ENCODE measurements at regions not wholly inside any gene's neighbourhood (a gene's known extent, or its start where the extent isn't known, plus 50 kb on each side); places are given as distances from the start of the nearest gene placed in this dataset.

DNA sequence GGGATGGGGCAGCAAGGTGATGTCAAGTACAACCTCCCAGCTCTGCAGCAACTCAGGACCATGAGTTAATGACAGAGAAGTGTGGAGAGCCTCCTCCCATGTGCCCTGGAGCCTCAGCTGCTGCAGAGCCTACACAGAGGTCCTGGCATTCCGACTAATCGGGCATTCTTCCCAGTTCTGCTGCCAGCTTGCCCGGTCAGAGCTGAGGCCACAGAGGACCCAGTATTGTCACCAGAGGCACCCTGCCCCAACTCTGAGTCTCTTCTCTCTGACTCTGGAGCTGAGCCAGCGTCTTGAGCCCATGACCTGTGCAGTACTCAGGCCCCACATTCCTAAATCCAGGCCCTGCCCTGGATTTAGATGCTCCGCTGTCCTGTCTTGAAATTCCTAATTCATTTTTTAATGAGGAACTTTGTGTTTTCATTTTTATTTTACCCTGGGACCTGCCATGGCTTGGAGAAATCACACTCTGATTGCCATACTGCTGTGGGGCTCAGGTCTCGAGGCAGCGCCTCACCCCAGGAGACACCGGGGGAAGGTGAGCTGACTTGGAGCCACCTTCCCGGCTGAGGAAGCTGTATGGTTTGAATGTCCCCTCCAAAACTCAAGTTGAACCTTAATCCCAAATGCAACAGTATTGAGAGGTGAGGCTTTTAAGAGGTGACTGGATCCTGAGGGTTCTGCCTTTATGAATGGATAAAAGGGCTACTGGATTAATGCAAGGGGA, 144.9 kb upstream of the ZNF507 start:
- DNase-seq: no peak
- no peak overlapping the region for H3K4me3 ChIP-seq
- H3K36me3 ChIP-seq: no peaks in the 10 kb centered on the region
- no peak for TF ChIP-seq POLR2A (IDR thresholded peaks at IDR 0.05)
- TF ChIP-seq, protein P1, sequence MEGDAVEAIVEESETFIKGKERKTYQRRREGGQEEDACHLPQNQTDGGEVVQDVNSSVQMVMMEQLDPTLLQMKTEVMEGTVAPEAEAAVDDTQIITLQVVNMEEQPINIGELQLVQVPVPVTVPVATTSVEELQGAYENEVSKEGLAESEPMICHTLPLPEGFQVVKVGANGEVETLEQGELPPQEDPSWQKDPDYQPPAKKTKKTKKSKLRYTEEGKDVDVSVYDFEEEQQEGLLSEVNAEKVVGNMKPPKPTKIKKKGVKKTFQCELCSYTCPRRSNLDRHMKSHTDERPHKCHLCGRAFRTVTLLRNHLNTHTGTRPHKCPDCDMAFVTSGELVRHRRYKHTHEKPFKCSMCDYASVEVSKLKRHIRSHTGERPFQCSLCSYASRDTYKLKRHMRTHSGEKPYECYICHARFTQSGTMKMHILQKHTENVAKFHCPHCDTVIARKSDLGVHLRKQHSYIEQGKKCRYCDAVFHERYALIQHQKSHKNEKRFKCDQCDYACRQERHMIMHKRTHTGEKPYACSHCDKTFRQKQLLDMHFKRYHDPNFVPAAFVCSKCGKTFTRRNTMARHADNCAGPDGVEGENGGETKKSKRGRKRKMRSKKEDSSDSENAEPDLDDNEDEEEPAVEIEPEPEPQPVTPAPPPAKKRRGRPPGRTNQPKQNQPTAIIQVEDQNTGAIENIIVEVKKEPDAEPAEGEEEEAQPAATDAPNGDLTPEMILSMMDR (IDR thresholded peaks at IDR 0.05): no peak
- no peaks in the 10 kb centered on the region for H3K9me3 ChIP-seq
- intact Hi-C loops (cut with DNase I): no loop called here
- no peak overlapping the region for H3K27ac ChIP-seq
- H3K27me3 ChIP-seq: peaks cover 0 to 10% (median 0%) of the 10 kb centered on the region in 4 donors
- WGBS, 2 donors: 54 to 75% methylated on average over 2 to 6 of the region's 9 CpGs
- H3K4me1 ChIP-seq: no peaks in the 10 kb centered on the region

DNA sequence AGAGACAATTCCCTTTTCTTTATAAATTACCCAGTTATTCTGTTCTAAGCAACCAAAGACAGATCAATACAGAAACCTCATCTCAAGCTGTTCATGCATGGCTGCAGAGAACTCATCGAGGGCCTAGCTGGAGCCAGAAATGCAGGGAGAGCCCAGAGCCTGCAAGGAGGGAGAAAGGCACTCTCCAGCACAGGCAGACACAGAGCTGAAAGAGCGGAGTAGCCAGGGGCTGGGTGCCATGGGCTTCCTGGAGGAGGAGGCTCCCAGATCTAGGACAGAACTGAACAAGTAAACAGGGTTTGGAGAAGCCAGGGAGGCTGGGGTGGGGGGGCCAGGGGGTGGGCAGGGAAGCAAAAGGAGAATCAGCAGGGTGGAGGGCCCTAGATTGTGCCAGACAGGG, 144.2 kb upstream of the ZNF507 start:
- no peaks in the 10 kb centered on the region for H3K9me3 ChIP-seq
- intact Hi-C loops (cut with DNase I): no loop called here
- H3K27ac ChIP-seq: no peak overlapping the region
- no peak for DNase-seq
- WGBS, 2 donors: 86 to 100% methylated on average over 1 of the region's 2 CpGs
- peaks cover 0 to 7% (median 0%) of the 10 kb centered on the region in 4 donors for H3K27me3 ChIP-seq
- H3K4me1 ChIP-seq: no peaks in the 10 kb centered on the region
- H3K4me3 ChIP-seq: no peak overlapping the region
- TF ChIP-seq, protein P1 (IDR thresholded peaks at IDR 0.05): no peak
- TF ChIP-seq POLR2A (IDR thresholded peaks at IDR 0.05): no peak
- no peaks in the 10 kb centered on the region for H3K36me3 ChIP-seq

DNA sequence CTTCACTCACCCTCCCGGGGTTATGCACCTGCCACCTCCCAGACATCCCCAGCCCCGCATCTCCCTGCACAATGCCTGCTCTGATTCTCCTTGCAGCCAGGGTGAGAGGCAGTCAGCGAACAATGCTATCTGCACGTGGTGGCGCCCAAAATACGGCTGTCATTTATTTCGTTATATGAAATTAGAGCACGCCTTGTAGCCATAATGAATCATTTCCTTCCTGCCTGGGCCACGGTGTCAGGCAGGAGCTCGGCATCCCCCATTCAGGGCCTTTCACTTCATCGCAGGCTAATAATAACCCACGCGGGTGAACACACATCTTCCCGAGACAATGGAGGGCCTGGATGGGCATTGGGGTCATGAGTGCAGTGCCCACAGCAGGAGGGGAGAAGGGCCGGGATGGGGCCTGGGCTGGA, 143.8 kb upstream of the ZNF507 start:
- 43 to 55% methylated on average over 6 to 14 of the region's 15 CpGs for WGBS, 2 donors
- Histone ChIP-seq H3K9me3 (no peaks in the 10 kb centered on the region), H3K27ac (no peak overlapping the region), H3K4me1 (no peaks in the 10 kb centered on the region), H3K27me3 (peaks cover 0 to 3% (median 0%) of the 10 kb centered on the region in 4 donors), H3K4me3 (no peak overlapping the region), H3K36me3 (no peaks in the 10 kb centered on the region)
- no peak for TF ChIP-seq POLR2A (IDR thresholded peaks at IDR 0.05)
- TF ChIP-seq, protein P1 (IDR thresholded peaks at IDR 0.05): no peak
- DNase-seq: no peak
- intact Hi-C loops (cut with DNase I): no loop called here

DNA sequence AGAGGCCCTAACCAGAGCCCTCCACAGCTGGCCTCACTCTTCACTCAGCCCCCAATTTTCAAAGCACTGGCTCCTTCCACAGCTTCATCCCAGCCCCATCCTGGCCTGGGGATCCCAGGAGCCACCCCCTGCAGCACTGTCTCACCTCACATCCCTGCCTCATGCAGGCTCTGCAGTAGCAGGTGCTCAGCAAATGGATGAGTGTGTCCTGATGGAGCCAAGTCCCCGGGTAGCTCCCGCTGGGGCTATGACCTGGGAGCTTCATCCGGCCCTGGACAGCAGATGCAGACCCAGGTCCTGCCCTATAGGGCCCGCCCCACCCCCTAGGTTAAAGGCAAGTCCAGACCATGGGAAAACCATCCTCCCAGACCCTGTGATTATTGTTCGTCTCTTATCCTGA, 143.2 kb upstream of the ZNF507 start:
- H3K27me3 ChIP-seq: no peaks in the 10 kb centered on the region
- WGBS, 2 donors: 70 to 81% methylated on average over 5 of the region's 5 CpGs
- no peak for DNase-seq
- no peaks in the 10 kb centered on the region for H3K9me3 ChIP-seq
- TF ChIP-seq, protein P1 (IDR thresholded peaks at IDR 0.05): no peak
- TF ChIP-seq POLR2A (IDR thresholded peaks at IDR 0.05): no peak
- no peaks in the 10 kb centered on the region for H3K4me1 ChIP-seq
- no peaks in the 10 kb centered on the region for H3K36me3 ChIP-seq
- H3K4me3 ChIP-seq: no peak overlapping the region
- intact Hi-C loops (cut with DNase I): no loop called here
- no peak overlapping the region for H3K27ac ChIP-seq

DNA sequence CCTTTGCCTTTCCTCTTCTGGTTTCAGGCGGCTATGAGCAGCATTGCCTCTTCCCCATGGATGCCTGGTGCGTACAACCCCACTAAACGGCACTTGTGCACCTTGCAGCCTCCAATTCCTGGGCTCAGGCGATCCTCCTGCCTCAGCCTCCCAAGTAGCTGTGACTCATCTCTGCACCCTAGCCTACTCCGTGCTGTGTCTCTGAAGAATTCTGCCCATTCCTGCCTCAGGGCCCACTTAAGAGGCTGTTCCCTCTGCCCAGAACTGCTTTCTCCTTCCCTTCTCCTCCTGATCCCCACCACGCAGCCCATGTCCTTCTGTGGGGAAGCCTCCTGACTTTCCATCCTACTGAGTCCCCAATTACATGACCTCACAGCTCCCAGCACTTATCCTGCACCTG, 142.2 kb upstream of the ZNF507 start:
- H3K36me3 ChIP-seq: no peaks in the 10 kb centered on the region
- H3K9me3 ChIP-seq: no peaks in the 10 kb centered on the region
- intact Hi-C loops (cut with DNase I): no loop called here
- H3K27me3 ChIP-seq: no peaks in the 10 kb centered on the region
- DNase-seq: no peak
- H3K4me1 ChIP-seq: no peaks in the 10 kb centered on the region
- WGBS, 2 donors: 85 to 89% methylated on average over 6 of the region's 6 CpGs
- H3K27ac ChIP-seq: no peak overlapping the region
- H3K4me3 ChIP-seq: no peak overlapping the region
- TF ChIP-seq, protein P1 (IDR thresholded peaks at IDR 0.05): no peak
- no peak for TF ChIP-seq POLR2A (IDR thresholded peaks at IDR 0.05)
